ENCODE measurements at regions not wholly inside any gene's neighbourhood (a gene's known extent, or its start where the extent isn't known, plus 50 kb on each side); places are given as distances from the start of the nearest gene placed in this dataset.
A peak's percentile ranks its signal among the peaks of the same experiment; 100 is the strongest.

DNA sequence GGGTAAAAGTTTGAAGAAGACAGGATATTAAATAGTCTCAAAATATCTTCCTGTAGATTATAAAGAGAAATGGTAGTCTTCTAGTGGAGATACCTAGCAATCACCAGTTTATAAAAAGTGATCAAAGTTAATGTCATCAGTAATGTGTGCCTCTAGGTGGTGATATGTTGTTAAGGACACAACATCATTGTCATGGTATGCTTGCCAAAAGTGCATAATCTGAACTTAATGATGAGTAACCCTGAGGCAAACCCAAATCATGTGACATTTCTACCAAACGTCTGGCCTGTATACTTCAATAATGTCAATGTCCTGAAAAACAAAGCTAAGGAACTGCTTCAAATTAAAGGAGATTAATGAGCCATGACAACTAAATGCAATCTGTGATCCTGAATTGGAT lies 214.7 kb downstream of the PHLDA1 start:
- H4K91ac ChIP-seq (ENCODE audit: insufficient read depth, low read depth, low read length) = no peak overlapping the region
- POLR2A ChIA-PET (ENCODE audit: unreplicated experiment) = no interaction called here

More for the DNA sequence above, 214.7 kb downstream of the PHLDA1 start:
- H3K27me3 ChIP-seq (ENCODE audit: control insufficient read depth, insufficient read depth, low read length) = no peaks in the 10 kb centered on the region
- H3K9me3 ChIP-seq (ENCODE audit: control insufficient read depth, insufficient read depth, low read length) = no peaks in the 10 kb centered on the region
- H2AFZ ChIP-seq (replicated peaks; ENCODE audit: low read length, poor library complexity) = no peak overlapping the region
- no peak overlapping the region for H2AK5ac ChIP-seq (ENCODE audit: low read depth, low read length)
- no peak overlapping the region for H3K4me2 ChIP-seq (ENCODE audit: low read depth, low read length)
- H2BK20ac ChIP-seq (ENCODE audit: low read depth, low read length) = peak overlapping the region; percentile 28; the same call in 1 of the 2 replicates
- H2BK120ac ChIP-seq (ENCODE audit: low read depth, low read length) = peak overlapping the region; percentile 50
- H3K4me3 ChIP-seq (ENCODE audit: insufficient read depth, low read depth, low read length) = no peak overlapping the region
- ATAC-seq (ENCODE audit: low read depth) = no peak
- H3K9ac ChIP-seq (ENCODE audit: low read depth, low read length) = no peak overlapping the region
- peak overlapping the region; percentile 16; the same call in 1 of the 3 replicates for H2BK15ac ChIP-seq (ENCODE audit: low read depth, low read length)
- no peak overlapping the region for H3K27ac ChIP-seq (ENCODE audit: insufficient read depth, low read length)
- H3K23ac ChIP-seq (ENCODE audit: low read depth, low read length) = no peak overlapping the region
- DNase-seq = peak; percentile 79
- peaks cover 38% of the 10 kb centered on the region for H3K4me1 ChIP-seq (ENCODE audit: control insufficient read depth, insufficient read depth, low read length)
- H3K79me1 ChIP-seq (ENCODE audit: low read depth in 1 of 2, low read length in 2 of 2) = peaks cover 6 to 10% of the 10 kb centered on the region in 2 experiments; a peak in 3 of 4 replicates
- H2AK9ac ChIP-seq (replicated peaks; ENCODE audit: low read depth, low read length, poor library complexity) = no peak overlapping the region
- in situ Hi-C loops (cut with MboI; ENCODE audit: low sequenced_read_pairs) = loop anchor here (5.0 kb wide), 1 partner anchor 210 kb away; no protein-coding TSS in a partner anchor
- H4K8ac ChIP-seq (ENCODE audit: low read depth in 2 of 2, low read length in 2 of 2) = peak overlapping the region in 1 of 2 experiments; percentile 22; a peak in 2 of 4 replicates
- peak overlapping the region; percentile 12 for H2BK5ac ChIP-seq (ENCODE audit: low read depth, low read length, poor library complexity, severe bottlenecking)
- intact Hi-C loops (cut with micrococcal nuclease) = loop anchor here (1.0 to 5.0 kb wide), 3 partner anchors 33 to 250 kb away; no protein-coding TSS in a partner anchor
- H3K56ac ChIP-seq (ENCODE audit: extremely low read depth, insufficient read depth, low read length) = no peak overlapping the region
- BruUV-seq (replicated peaks) = no TSS peak
- no peak overlapping the region for H3K14ac ChIP-seq (replicated peaks; ENCODE audit: low read depth, low read length)
- no peaks in the 10 kb centered on the region for H3K36me3 ChIP-seq (ENCODE audit: control insufficient read depth, insufficient read depth, low read length)
- peak overlapping the region; percentile 34 for H3K18ac ChIP-seq (ENCODE audit: low read depth, low read length)
- no peaks in the 10 kb centered on the region for H4K20me1 ChIP-seq (ENCODE audit: insufficient read depth, low read length)
- WGBS, 2 experiments (ENCODE audit: extremely low coverage in 2 of 2, insufficient read length in 1 of 2) = no CpG with 5 or more reads among the region's 1 CpG
- H4K5ac ChIP-seq (ENCODE audit: low read depth, low read length) = no peak overlapping the region
- dilution Hi-C loops (cut with HindIII; ENCODE audit: low sequenced_read_pairs, unreplicated experiment) = no loop called here
- peak overlapping the region; percentile 5; the same call in 1 of the 2 replicates for H3K4ac ChIP-seq (ENCODE audit: low read depth, low read length)
- peaks cover 28% of the 10 kb centered on the region for H3K9me1 ChIP-seq (ENCODE audit: insufficient read depth, low read length)
- CTCF ChIA-PET = no interaction called here
- TF ChIP-seq, protein P1, sequence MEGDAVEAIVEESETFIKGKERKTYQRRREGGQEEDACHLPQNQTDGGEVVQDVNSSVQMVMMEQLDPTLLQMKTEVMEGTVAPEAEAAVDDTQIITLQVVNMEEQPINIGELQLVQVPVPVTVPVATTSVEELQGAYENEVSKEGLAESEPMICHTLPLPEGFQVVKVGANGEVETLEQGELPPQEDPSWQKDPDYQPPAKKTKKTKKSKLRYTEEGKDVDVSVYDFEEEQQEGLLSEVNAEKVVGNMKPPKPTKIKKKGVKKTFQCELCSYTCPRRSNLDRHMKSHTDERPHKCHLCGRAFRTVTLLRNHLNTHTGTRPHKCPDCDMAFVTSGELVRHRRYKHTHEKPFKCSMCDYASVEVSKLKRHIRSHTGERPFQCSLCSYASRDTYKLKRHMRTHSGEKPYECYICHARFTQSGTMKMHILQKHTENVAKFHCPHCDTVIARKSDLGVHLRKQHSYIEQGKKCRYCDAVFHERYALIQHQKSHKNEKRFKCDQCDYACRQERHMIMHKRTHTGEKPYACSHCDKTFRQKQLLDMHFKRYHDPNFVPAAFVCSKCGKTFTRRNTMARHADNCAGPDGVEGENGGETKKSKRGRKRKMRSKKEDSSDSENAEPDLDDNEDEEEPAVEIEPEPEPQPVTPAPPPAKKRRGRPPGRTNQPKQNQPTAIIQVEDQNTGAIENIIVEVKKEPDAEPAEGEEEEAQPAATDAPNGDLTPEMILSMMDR (conservative IDR thresholded peaks at IDR 0.05; ENCODE audit: low read depth, low read length) = peak; percentile 32
- TF ChIP-seq MAFK (IDR thresholded peaks at IDR 0.05; ENCODE audit: low read depth, low read length) (no peak), MXI1 (IDR thresholded peaks at IDR 0.05; ENCODE audit: borderline replicate concordance, low read depth, low read length) (no peak), NFE2L2 (IDR thresholded peaks at IDR 0.05; ENCODE audit: low read depth, low read length) (no peak), RAD21 (IDR thresholded peaks at IDR 0.05; ENCODE audit: low read length) (peak; percentile 56), POLR2A (IDR thresholded peaks at IDR 0.05; ENCODE audit: low read depth, low read length) (no peak), CHD1 (IDR thresholded peaks at IDR 0.05; ENCODE audit: low read depth, low read length) (no peak), FOS (IDR thresholded peaks at IDR 0.05; ENCODE audit: low read depth, low read length) (no peak), SMC3 (IDR thresholded peaks at IDR 0.05; ENCODE audit: low read depth, low read length) (peak; percentile 34; the same call in 1 of the 2 replicates)
- TF ChIP-seq, protein P2, sequence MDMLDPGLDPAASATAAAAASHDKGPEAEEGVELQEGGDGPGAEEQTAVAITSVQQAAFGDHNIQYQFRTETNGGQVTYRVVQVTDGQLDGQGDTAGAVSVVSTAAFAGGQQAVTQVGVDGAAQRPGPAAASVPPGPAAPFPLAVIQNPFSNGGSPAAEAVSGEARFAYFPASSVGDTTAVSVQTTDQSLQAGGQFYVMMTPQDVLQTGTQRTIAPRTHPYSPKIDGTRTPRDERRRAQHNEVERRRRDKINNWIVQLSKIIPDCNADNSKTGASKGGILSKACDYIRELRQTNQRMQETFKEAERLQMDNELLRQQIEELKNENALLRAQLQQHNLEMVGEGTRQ (IDR thresholded peaks at IDR 0.05; ENCODE audit: low read depth, low read length) = peak; percentile 54
